ENCODE measurements at regions not wholly inside any gene's neighbourhood (a gene's known extent, or its start where the extent isn't known, plus 50 kb on each side); places are given as distances from the start of the nearest gene placed in this dataset.
"Not testable (repeated sequence)": the region's sequence is repeated elsewhere in the genome, so short reads cannot be mapped to it uniquely, and the experiment has no call there.

GRCh38 chr13:40356011-40356410 lies 310.4 kb downstream of the FOXO1 start:
- Histone ChIP-seq H3K9me3 (ENCODE audit: control insufficient read depth, low read depth, low read length) (no peaks in the 10 kb centered on the region), H3K4me3 (ENCODE audit: low read length) (peak overlapping the region; percentile 33), H3K4me1 (ENCODE audit: control insufficient read depth, low read depth, low read length) (peaks cover 4% of the 10 kb centered on the region), H3K36me3 (ENCODE audit: control insufficient read depth, low read depth, low read length) (no peaks in the 10 kb centered on the region), H3K27ac (ENCODE audit: low read length) (no peak overlapping the region), H3K27me3 (ENCODE audit: control insufficient read depth, insufficient read depth, low read length) (peaks cover 6% of the 10 kb centered on the region), H3K9ac (ENCODE audit: low read length) (no peak overlapping the region)

GRCh38 chr13:40356458-40356857 lies 310.0 kb downstream of the FOXO1 start:
- not testable (repeated sequence) for H3K4me1 ChIP-seq (ENCODE audit: control insufficient read depth, low read depth, low read length)

GRCh38 chr13:40362502-40362901 lies 303.9 kb downstream of the FOXO1 start:
- no peaks in the 10 kb centered on the region for H3K4me1 ChIP-seq (ENCODE audit: control insufficient read depth, low read depth, low read length)
- H3K27me3 ChIP-seq (ENCODE audit: control insufficient read depth, insufficient read depth, low read length): no peaks in the 10 kb centered on the region
- no peak overlapping the region for H3K9ac ChIP-seq (ENCODE audit: low read length)
- no peaks in the 10 kb centered on the region for H3K36me3 ChIP-seq (ENCODE audit: control insufficient read depth, low read depth, low read length)
- H3K4me3 ChIP-seq (ENCODE audit: low read length): no peak overlapping the region
- no peak overlapping the region for H3K27ac ChIP-seq (ENCODE audit: low read length)
- H3K9me3 ChIP-seq (ENCODE audit: control insufficient read depth, low read depth, low read length): no peaks in the 10 kb centered on the region

More at GRCh38 chr13:40356458-40356857, 310.0 kb downstream of the FOXO1 start:
- peak overlapping the region; percentile 33 for H3K4me3 ChIP-seq (ENCODE audit: low read length)
- not testable (repeated sequence) for H3K27me3 ChIP-seq (ENCODE audit: control insufficient read depth, insufficient read depth, low read length); H3K9ac ChIP-seq (ENCODE audit: low read length); H3K27ac ChIP-seq (ENCODE audit: low read length); H3K9me3 ChIP-seq (ENCODE audit: control insufficient read depth, low read depth, low read length); H3K36me3 ChIP-seq (ENCODE audit: control insufficient read depth, low read depth, low read length)

GRCh38 chr13:40363653-40364052 lies 302.8 kb downstream of the FOXO1 start:
- Histone ChIP-seq H3K4me3 (ENCODE audit: low read length) (no peak overlapping the region), H3K36me3 (ENCODE audit: control insufficient read depth, low read depth, low read length) (no peaks in the 10 kb centered on the region), H3K9me3 (ENCODE audit: control insufficient read depth, low read depth, low read length) (no peaks in the 10 kb centered on the region), H3K4me1 (ENCODE audit: control insufficient read depth, low read depth, low read length) (no peaks in the 10 kb centered on the region), H3K27ac (ENCODE audit: low read length) (no peak overlapping the region), H3K9ac (ENCODE audit: low read length) (no peak overlapping the region), H3K27me3 (ENCODE audit: control insufficient read depth, insufficient read depth, low read length) (no peaks in the 10 kb centered on the region)

- Histone ChIP-seq H3K36me3 (ENCODE audit: control insufficient read depth, low read depth, low read length) (no peaks in the 10 kb centered on the region), H3K4me3 (ENCODE audit: low read length) (no peak overlapping the region), H3K4me1 (ENCODE audit: control insufficient read depth, low read depth, low read length) (no peaks in the 10 kb centered on the region), H3K27me3 (ENCODE audit: control insufficient read depth, insufficient read depth, low read length) (no peaks in the 10 kb centered on the region), H3K9me3 (ENCODE audit: control insufficient read depth, low read depth, low read length) (no peaks in the 10 kb centered on the region), H3K27ac (ENCODE audit: low read length) (no peak overlapping the region), H3K9ac (ENCODE audit: low read length) (no peak overlapping the region)
Measured at GRCh38 chr13:40366119-40366518, 300.3 kb downstream of the FOXO1 start.

GRCh38 chr13:40368127-40368891 lies 298.1 kb downstream of the FOXO1 start:
- H3K9me3 ChIP-seq (ENCODE audit: control insufficient read depth, low read depth, low read length): no peaks in the 10 kb centered on the region

GRCh38 chr13:40370661-40371060 lies 295.8 kb downstream of the FOXO1 start:
- Histone ChIP-seq H3K4me1 (ENCODE audit: control insufficient read depth, low read depth, low read length) (no peaks in the 10 kb centered on the region), H3K4me3 (ENCODE audit: low read length) (no peak overlapping the region), H3K36me3 (ENCODE audit: control insufficient read depth, low read depth, low read length) (no peaks in the 10 kb centered on the region), H3K27me3 (ENCODE audit: control insufficient read depth, insufficient read depth, low read length) (no peaks in the 10 kb centered on the region), H3K9ac (ENCODE audit: low read length) (no peak overlapping the region), H3K27ac (ENCODE audit: low read length) (no peak overlapping the region), H3K9me3 (ENCODE audit: control insufficient read depth, low read depth, low read length) (no peaks in the 10 kb centered on the region)

More at GRCh38 chr13:40368127-40368891, 298.1 kb downstream of the FOXO1 start:
- H3K36me3 ChIP-seq (ENCODE audit: control insufficient read depth, low read depth, low read length): no peaks in the 10 kb centered on the region
- H3K27ac ChIP-seq (ENCODE audit: low read length): no peak overlapping the region
- H3K27me3 ChIP-seq (ENCODE audit: control insufficient read depth, insufficient read depth, low read length): no peaks in the 10 kb centered on the region
- no peaks in the 10 kb centered on the region for H3K4me1 ChIP-seq (ENCODE audit: control insufficient read depth, low read depth, low read length)
- H3K4me3 ChIP-seq (ENCODE audit: low read length): no peak overlapping the region
- H3K9ac ChIP-seq (ENCODE audit: low read length): no peak overlapping the region

- no peak overlapping the region for H3K9ac ChIP-seq (ENCODE audit: low read length)
- no peaks in the 10 kb centered on the region for H3K27me3 ChIP-seq (ENCODE audit: control insufficient read depth, insufficient read depth, low read length)
- H3K27ac ChIP-seq (ENCODE audit: low read length): no peak overlapping the region
- no peaks in the 10 kb centered on the region for H3K4me1 ChIP-seq (ENCODE audit: control insufficient read depth, low read depth, low read length)
- H3K36me3 ChIP-seq (ENCODE audit: control insufficient read depth, low read depth, low read length): no peaks in the 10 kb centered on the region
- H3K9me3 ChIP-seq (ENCODE audit: control insufficient read depth, low read depth, low read length): no peaks in the 10 kb centered on the region
- no peak overlapping the region for H3K4me3 ChIP-seq (ENCODE audit: low read length)
Measured at GRCh38 chr13:40371531-40372125, 294.8 kb downstream of the FOXO1 start.

GRCh38 chr13:40373608-40374007 lies 292.8 kb downstream of the FOXO1 start:
- not testable (repeated sequence) for H3K4me1 ChIP-seq (ENCODE audit: control insufficient read depth, low read depth, low read length); H3K27me3 ChIP-seq (ENCODE audit: control insufficient read depth, insufficient read depth, low read length)

GRCh38 chr13:40375489-40376171 lies 290.8 kb downstream of the FOXO1 start:
- H3K27ac ChIP-seq (ENCODE audit: low read length): no peak overlapping the region

More at GRCh38 chr13:40373608-40374007, 292.8 kb downstream of the FOXO1 start:
- H3K36me3 ChIP-seq (ENCODE audit: control insufficient read depth, low read depth, low read length); H3K9me3 ChIP-seq (ENCODE audit: control insufficient read depth, low read depth, low read length); H3K27ac ChIP-seq (ENCODE audit: low read length); H3K9ac ChIP-seq (ENCODE audit: low read length); H3K4me3 ChIP-seq (ENCODE audit: low read length): not testable (repeated sequence)

GRCh38 chr13:40376296-40376849 lies 290.1 kb downstream of the FOXO1 start:
- no peak overlapping the region for H3K9ac ChIP-seq (ENCODE audit: low read length)
- no peaks in the 10 kb centered on the region for H3K4me1 ChIP-seq (ENCODE audit: control insufficient read depth, low read depth, low read length)
- no peak overlapping the region for H3K4me3 ChIP-seq (ENCODE audit: low read length)
- H3K27ac ChIP-seq (ENCODE audit: low read length): no peak overlapping the region
- H3K9me3 ChIP-seq (ENCODE audit: control insufficient read depth, low read depth, low read length): no peaks in the 10 kb centered on the region
- no peaks in the 10 kb centered on the region for H3K36me3 ChIP-seq (ENCODE audit: control insufficient read depth, low read depth, low read length)
- no peaks in the 10 kb centered on the region for H3K27me3 ChIP-seq (ENCODE audit: control insufficient read depth, insufficient read depth, low read length)

More at GRCh38 chr13:40375489-40376171, 290.8 kb downstream of the FOXO1 start:
- H3K4me3 ChIP-seq (ENCODE audit: low read length): no peak overlapping the region
- H3K4me1 ChIP-seq (ENCODE audit: control insufficient read depth, low read depth, low read length): no peaks in the 10 kb centered on the region
- no peak overlapping the region for H3K9ac ChIP-seq (ENCODE audit: low read length)
- no peaks in the 10 kb centered on the region for H3K27me3 ChIP-seq (ENCODE audit: control insufficient read depth, insufficient read depth, low read length)
- no peaks in the 10 kb centered on the region for H3K9me3 ChIP-seq (ENCODE audit: control insufficient read depth, low read depth, low read length)
- H3K36me3 ChIP-seq (ENCODE audit: control insufficient read depth, low read depth, low read length): no peaks in the 10 kb centered on the region
